ENCODE measurements at regions not wholly inside any gene's neighbourhood (a gene's known extent, or its start where the extent isn't known, plus 50 kb on each side); places are given as distances from the start of the nearest gene placed in this dataset.
A peak's percentile ranks its signal among the peaks of the same experiment; 100 is the strongest.

DNA sequence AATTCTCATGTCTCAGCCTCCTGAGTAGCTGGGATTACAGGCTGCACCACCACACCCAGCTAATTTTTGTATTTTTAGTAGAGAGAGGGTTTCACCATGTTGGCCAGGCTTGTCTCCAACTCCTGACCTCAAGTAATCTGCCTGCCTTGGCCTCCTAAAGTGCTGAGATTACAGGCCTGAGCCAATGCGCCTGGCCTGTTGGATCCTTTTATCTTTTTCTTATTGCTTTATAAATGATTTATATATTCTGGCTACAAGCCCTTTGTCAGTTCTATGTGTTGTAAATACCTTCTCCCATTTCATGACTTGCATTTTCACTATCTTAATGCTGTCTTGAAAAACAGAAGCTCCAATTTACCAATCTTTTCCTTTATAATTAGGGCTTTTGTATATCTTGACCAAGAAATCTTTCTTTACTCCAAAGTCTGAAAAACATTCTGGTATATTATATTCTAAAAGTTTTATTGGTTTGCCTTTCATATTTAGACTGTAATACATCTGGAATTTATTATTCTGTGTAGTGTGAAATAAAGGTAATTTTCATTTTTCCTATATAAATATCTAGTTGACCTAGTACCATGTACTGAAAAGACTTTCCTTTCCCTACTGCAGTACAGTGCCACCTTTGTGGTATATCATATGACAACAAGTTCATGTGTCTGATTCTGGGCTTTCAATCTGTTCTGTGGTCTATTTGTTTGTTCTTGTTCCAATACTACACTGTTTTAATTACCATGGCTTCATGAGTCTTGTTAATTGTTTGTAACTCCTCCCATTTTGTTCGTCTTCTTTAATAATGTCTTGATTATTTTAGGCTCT is 52.9 kb upstream of the RNU6-1 start:
- no peak for DNase-seq (ENCODE audit: low spot score)

DNA sequence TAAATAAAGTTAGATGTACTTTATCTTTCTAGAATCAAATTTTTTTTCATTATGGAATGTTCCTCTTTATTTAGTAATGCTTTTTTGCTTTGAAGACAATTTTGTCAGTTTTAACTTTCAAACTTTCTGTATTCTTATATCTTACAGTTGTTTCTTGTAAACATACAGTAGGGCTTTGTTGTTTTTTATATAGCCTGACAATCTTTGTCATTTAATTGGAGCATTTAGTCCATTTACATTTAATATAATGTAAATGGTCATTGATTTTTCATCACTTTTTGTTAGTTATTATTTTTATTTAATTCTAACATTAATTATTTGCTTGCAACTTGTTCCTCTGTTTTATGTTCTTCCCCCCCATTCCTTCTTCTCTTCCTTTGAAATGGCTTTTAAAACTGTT is 55.4 kb upstream of the RNU6-1 start:
- DNase-seq (ENCODE audit: low spot score), result no peak

DNA sequence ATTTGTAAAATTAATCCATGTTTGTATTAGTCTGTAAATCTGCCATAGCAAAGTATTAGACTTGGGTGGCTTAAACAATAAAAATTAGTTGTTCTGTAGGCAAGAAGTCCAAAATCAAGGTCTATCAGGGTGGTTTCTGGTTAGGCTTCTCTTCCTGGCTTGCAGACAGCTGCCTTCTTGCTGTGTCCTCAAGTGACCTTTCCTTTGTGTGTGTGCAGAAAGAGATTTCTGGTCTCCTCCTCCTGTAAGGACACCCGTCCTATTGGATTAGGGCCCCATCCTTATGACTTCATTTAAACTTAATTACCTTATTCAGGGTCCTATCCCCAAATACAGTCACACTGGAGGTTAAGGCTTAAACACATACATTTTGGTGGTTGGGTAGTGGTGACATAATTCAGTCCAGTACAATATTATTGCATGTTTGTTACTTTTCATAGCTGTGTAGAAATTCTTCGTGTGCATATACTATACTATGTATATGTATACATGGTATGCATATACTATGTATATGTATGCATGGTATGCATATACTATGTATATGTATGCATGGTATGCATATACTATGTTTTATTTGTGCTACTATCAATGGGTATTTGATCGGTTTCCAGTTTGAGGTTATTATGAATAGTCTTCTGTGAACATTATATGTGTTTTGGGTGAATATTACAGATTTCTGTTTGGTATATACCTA is 57.9 kb upstream of the RNU6-1 start:
- DNase-seq (ENCODE audit: low spot score), result no peak

DNA sequence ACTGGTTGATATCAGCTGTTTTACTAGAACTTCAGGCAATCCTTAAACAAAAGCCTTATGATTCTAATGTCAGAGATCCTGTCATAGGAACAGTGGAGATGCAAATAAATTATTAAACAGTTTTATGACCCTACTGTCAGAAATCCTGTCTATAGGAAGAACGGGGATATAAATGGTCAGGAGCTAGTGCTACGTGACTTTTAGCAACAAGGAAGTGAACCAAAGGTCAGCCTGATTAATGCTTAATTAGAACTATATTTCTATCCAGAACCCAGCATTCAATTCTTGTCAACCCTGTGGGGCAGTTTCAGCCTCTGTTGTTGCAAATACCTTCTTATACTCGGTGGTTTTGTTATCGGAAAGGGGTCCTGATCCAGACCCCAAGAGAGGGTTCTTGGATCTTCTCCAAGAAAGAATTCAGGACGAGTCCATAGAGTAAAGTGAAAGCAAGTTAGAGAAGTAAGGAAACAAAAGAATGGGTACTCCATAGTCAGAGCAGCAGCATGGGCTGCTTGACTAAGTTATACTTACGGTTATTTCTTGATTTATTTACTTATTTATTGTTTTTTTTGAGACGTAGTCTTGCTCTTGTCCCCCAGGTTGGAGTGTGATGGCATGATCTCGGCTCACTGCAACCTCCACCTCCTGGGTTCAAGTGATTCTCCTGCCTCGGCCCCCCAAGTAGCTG is 59.9 kb upstream of the RNU6-1 start:
- no peak for DNase-seq (ENCODE audit: low spot score)

DNA sequence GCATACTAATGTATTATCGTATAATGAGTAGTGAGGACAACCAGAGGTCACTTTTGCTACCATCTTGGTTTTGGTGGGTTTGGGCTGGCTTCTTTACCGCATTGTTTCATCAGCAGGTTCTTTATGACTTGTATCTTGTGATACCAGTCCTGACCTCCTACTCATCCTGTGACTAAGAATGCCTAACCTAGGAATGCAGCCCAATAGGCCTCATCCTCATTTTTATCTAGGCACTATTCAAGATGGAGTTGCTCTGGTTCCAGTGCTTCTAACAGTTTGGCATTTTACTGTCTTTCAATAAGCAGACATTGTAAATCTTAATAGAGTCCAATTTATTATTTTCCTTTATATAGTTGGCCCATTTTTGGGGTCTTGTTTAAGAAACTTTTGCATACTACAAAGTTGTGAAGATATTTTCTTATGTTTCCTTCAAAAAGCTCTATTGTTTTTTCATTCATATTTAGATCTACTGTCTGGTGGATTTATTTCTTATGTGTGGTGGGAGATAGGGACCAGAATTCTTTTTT is 60.8 kb upstream of the RNU6-1 start:
- DNase-seq (ENCODE audit: low spot score), result no peak

DNA sequence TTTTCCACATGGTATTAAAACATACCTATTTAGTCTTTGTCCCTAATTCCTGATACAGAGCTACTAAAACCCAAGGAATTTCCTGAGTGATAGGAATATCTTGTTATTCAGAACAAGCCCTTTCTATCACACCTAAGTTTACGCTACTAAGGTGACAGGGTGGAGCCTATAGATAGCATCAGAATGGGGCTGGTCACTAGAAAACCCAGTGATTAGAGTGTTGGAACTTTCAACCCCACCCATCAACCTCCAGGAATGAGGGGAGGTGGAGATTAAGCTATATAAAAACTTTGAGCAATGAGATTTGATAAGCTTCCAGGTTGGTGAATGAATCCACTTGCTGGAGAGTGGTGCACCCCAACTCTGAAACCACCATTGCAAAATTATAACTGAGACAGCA is 62.1 kb upstream of the RNU6-1 start:
- no peak for DNase-seq (ENCODE audit: low spot score)

DNA sequence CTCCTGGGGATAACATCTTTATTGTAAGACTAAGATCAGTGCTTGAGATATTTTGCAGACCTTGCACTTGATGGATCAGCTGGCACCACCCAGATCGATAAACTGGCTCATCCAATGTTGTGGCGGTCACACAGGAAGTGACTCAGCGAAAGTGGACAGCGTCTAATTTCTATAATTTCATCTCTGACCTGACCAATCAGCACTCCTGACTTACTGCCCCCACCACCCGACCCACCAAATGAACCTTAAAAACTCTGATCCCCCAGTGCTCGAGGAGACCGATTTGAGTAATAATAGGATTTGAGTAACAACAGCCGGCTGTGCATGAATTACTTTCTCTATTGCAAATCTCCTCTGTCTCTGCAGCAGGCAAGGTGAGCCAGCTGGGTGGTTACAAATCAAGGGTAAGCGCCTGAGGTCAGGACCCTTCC is 62.7 kb upstream of the RNU6-1 start:
- no peak for DNase-seq (ENCODE audit: low spot score)

DNA sequence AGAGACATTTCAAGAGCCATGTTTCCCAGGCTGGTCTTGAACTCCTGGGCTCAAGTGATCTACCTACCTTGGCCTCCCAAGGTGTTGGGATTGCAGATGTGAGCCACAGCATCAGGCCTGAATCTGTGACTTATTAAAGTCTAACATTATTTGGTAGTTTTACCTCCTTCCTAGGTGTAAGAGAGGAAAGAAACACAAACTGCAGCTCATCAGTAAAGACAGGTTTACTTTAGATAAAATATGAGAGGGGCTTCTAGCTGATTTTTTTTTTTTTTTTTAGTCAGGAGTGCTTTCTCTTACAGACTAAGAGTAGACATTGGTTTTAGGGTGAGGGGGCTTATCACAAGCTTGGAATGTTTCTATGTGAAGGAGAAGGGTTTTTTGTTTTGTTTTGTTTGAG is 63.9 kb upstream of the RNU6-1 start:
- no peak for DNase-seq (ENCODE audit: low spot score)

DNA sequence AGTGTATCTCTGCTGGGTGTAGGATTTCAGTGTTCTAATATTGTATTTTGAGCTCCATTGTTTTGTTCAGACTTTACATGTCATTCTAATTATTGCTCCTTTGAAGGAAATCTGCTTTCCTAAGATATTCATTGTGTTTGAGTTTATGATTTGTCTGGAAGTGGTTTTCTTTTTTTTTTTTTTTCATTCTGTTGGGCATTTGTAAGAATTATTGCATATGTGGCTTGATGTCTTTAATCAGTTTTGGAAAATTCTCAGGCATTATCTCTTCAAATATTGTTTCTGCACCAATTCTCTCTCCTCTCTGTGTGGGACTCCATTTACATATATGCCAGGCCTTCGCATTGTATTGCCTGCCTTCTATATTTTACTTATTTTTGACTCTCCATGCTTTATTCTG is 65.8 kb upstream of the RNU6-1 start:
- no peak for DNase-seq (ENCODE audit: low spot score)

DNA sequence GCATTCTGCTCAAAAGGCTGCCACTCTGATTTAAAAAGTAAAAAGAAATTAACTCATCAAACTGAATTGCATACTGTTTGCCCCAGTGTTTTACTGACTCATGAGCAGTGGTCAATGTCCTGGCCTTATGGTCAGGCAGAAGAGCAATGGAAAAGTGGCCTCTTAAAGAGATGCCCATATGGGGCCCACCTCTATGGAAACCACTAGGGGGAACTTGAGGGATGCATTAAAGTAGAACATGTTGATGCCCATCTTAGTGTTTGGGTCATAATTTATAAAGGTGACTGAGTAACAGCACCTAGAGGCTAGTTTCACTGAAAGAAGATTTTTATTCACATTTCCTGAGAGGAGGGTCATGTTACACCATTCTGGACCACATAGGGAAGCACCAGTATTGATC is 66.5 kb upstream of the RNU6-1 start:
- no peak for DNase-seq (ENCODE audit: low spot score)

DNA sequence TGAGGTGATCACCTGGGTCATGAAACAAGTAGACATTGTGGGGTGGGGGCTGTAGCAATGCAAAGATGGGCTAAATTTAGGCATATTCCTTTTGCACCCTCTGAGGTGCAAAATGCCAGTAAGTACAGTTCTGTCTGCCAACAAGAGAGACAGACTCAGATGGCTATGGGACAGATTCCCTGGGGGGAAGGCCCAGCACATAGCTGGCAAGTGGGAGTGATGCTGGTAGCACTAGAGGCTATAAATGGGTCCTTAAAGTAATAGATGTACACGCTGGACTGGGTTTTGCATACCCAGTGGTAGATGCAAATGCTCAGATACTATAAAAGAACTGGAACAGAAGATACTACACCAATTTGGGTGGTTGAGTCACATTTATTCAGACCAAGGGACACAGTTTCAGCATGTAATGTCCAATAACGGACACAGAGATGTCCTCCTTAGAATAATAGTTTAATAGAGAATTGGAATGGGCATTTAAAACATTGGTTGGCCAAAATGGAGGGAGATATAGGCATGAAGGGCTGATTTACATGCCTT is 67.4 kb upstream of the RNU6-1 start:
- no peak for DNase-seq (ENCODE audit: low spot score)

DNA sequence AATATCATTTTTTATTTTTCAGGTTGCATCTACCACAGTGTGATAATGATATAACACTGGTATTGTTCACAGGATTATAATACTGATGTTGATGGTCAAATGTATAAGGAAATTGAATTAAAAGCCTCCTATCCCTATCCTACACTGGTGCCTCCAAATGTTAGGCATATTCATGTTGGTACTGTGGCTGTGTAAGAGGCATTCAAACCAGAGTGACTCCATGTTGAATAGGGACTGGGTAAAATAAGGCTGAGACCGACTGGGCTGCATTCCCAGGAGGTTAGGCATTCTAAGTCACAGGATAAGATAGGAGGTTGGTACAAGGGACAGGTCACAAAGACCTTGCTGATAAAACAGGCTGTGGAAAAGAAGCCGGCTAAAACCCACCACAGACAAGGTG is 68.9 kb upstream of the RNU6-1 start:
- DNase-seq (ENCODE audit: low spot score), result no peak

DNA sequence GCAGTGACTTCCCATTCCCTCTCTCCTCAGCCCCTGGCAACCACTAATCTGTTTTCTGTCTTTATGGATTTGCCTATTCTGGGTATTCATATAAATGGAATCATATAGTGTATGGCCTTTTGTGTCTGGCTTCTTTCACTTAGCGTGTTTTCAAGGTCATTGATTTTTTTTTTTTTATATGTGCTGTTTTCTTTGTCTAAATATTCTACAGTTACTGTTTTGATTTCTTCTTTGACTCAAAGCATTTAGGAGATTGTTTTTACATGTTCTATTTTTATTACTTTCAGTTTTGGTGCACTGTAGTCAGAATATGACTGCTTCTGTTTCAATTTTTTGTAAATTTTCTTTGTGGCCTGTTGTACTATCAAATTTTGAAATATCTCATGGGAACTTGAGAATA is 71.9 kb upstream of the RNU6-1 start:
- no peak for DNase-seq (ENCODE audit: low spot score)

DNA sequence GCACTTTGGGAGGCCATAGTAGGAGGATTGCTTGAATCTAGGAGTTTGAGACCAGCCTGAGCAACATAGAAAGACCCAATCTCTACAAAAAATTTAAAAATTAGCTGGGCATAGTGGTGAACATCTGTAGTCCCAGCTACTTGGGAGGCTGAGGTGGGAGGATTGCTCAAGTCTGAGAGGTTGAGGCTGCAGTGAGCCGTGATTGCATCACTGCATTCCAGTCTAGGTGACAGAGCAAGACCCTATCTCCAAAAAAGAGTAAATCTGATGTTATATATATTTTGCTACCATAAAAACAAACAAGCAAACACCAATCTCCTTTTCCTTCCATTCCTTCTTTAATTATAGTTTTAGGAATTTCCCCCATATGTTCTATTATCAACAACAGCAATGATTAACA is 74.2 kb upstream of the RNU6-1 start:
- DNase-seq (ENCODE audit: low spot score), result no peak

DNA sequence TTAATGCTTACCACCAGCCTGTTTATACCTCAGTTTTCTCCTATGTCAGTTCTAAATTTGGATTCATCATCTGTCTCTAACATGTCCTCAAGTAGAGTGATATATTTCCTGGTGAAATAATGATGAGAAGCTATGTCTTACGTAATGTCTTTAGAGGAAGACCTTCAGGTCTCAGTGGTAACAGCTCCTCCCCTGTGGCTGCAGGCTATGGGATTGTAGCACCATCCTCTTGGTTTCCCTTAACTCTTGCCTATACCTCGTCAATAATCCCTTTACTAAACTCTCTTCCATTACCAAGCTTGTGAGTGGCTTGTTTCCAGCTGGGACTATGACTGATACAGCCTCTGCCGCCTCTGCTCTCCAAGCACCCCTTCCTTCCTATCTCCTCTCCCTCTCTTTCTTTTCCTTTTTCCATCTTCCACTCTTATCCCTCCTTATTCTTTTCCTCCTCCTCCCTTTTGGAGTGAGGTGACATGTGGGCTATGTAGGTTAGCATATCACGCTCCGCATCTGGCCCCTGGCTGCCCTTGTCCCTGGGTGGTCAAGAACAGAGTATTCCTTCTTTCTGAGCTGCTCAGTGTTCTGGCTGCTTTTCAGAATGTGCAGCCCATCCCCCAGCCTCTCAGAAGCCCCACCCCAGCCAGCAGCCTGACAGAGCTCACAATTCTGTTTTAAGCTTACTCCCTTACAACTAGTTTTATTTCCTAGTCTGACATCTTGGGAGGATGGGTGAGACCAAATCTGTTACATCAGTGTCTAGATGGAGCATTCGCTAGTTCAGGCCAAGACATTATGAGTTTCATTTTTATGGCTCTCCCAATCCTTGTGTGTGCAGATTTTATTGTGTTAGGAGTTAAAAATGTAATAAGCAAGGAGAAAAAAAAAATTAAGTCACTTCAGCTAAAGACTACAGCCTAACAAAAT is 75.0 kb upstream of the RNU6-1 start:
- peak; percentile 10 for DNase-seq (ENCODE audit: low spot score)

DNA sequence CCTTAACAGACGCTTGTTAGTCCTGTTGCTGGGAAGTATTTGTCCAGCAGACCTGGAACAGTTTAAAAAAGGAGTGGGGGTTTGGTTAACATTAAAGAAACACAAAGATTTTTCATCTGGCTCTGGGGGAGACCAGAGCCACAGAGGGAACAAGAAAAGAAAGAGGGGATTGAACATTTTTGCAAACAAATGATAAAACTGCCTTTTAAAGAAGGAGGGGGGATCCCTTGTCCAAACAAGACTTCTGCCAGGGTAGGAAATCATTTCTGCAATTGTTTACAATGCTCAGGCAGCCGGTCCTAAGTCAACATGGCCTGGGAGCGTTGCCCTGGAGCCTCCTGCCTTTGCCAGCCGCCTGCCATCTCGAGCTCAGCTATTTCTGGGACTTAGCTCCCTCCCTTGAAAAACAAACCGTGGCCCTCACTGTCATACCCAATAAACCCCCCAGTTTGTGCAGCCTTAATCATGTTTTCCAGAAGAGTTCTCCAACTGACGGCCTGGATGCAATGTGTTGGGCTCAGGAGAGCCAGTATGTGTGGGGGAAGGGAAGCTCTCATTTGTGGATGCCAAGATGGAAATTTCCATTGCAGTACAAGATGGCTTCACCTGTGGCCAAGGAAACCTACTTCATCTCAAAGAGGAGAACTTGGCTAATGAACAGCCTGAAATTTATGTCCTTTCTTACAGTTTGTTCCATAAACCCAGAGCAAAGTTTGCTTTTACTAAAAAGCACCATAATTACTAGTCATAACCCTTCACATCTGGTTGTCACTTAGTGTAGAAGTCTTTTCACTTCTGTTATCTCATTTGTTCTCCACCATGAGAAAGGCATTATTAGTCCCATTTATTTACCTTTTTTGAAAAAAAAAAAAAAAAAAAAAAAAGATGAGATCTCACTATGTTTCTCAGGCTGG is 75.9 kb upstream of the RNU6-1 start:
- DNase-seq (ENCODE audit: low spot score), result peak; percentile 29

DNA sequence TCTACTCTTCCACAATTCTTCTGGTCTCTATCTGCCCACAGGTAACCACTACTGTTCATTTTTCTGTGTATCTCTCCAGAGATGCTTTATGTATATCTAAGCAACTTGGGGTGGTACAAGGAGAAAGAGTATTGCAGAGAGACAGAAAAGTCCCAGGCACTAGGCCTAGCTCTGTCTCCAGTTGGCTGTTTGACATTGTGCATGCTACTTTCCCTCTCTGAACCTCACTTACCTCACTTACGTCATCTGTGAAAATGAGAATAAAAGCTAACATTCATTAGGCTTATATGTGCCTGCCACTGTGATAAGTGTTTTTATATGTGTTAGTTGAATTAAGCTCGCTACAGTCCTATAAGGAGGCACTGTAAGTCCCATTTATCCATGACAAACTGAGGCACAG is 76.7 kb upstream of the RNU6-1 start:
- no peak for DNase-seq (ENCODE audit: low spot score)

DNA sequence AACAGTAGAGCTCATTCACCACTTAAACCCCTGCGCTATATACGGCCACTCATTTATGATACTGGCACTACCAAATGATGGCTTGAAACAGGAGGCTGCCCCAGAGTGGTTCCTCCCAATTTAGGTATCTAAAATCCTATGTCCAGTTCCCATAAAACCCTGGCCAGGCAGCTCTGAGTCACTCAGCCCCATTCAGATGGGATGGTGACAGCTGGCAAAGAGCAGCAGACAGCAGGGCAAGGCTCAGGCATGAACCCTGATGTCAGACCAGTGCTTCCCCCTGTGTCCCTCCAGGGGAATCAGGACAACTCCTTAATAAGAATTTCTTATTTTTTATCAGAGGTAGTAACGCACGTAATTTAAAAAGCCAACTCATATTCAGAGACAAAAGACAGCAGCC is 77.2 kb upstream of the RNU6-1 start:
- no peak for DNase-seq (ENCODE audit: low spot score)

DNA sequence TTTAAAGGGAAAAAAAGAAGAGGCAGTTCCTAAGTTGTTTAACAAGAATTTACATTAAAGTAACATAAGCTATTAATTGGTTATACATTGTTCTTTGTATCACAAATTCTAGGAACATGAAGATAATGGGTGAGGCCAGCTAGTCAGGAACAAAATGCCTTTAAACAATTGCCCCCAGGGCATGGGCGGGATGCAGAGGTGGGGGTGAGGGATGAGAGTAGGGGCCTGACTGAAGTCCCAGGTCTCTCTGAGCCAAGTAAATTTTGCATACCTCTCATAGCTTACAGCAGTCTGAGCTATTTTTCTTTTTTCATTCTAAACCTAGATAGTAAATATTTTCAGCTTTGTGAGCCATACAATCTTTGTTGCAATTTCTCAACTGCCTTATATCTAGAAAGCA is 77.8 kb upstream of the RNU6-1 start:
- no peak for DNase-seq (ENCODE audit: low spot score)

DNA sequence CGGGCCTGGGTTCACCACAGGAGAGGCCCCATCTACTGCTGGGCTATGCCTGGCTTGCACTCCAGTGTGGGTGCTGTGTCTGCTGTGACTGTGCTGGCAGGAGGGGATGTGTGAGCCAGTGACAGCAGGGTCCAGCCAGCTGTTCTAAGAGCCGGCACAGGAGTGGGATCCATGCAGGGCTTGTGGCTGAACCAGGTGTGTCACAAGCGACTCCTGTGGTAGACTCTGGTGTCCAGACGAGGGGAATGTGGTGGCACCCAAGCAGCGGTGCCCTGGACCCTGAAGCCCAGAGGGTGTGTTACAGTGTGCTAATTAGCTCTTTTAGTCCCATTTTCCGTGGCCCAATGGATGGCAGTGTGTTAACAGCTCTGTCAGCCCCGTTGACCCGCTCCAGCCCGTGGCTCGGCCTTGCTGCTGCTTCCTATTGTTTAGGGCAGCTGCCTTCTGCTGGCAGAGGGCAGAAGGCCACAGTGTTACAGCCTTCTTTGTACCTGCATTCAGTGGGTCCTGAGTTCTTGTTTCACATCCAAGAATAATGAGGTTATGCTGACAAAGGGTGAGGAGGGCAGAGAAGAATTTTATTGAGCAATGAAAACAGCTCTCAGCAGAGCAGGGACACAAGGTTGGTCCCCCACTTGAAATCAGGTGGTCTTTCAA is 78.5 kb upstream of the RNU6-1 start:
- no peak for DNase-seq (ENCODE audit: low spot score)
